OCI-LY7 (cell line): ENCODE measurements at regions not wholly inside any gene's neighbourhood (a gene's known extent, or its start where the extent isn't known, plus 50 kb on each side); places are given as distances from the start of the nearest gene placed in this dataset.

ENCODE experiments used
- EZH2phosphoT487 ChIP-seq: fragments of 200-600 bp; sonication (generic); IDR thresholded peaks from 2 replicates; pipeline ENCODE4 v1.6.1; 2018; ENCODE audit warnings: low read depth, borderline replicate concordance, mild to moderate bottlenecking, mixed run types, antibody characterized with exemption, low read length, moderate library complexity, mixed read lengths
- TF ChIP-seq, protein P1 (sequence below): fragments of 200-600 bp; sonication (generic); conservative IDR thresholded peaks from 2 replicates; pipeline ENCODE4 v1.5.1; 2014; ENCODE audit warnings: mild to moderate bottlenecking, antibody characterized with exemption, low read length, moderate library complexity, mixed read lengths

DNA sequence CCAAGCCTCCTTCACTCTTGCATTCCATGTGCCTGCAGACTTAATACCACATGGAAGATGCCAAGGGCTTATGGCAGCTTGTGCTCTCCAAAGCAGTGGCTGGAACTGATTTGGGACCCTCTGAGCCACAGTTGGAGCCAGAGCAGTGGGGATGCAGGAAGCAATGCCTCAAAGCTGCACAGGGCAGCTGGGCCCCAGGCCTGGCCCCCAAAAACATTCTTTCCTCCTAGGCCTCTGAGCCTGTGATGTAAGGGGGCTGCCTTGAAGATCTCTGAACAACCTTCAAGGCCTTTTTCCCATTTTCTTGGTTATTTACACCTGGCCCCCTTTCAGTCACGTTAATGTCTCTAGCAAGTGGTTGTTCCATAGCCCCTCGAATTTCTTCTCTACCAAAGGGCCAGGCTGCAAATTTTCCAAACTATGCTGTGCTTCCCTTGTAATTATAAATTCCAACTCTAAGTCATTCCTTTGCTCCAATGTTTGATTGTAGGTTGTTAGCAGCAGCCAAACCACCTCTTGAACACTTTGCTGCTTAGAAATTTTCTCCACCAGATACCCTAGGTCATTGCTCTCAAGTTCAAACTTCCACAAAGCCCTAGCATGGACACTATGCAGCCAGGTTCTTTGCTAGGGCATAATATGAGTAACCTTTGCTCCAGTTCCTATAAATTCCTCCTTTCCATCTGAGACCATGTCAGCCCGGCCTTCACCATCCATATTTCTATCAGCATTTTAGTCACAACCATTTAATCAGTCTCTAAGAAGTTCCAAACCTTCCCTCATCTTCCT lies 245.0 kb upstream of the RBBP8 start:
- TF ChIP-seq, protein P1, sequence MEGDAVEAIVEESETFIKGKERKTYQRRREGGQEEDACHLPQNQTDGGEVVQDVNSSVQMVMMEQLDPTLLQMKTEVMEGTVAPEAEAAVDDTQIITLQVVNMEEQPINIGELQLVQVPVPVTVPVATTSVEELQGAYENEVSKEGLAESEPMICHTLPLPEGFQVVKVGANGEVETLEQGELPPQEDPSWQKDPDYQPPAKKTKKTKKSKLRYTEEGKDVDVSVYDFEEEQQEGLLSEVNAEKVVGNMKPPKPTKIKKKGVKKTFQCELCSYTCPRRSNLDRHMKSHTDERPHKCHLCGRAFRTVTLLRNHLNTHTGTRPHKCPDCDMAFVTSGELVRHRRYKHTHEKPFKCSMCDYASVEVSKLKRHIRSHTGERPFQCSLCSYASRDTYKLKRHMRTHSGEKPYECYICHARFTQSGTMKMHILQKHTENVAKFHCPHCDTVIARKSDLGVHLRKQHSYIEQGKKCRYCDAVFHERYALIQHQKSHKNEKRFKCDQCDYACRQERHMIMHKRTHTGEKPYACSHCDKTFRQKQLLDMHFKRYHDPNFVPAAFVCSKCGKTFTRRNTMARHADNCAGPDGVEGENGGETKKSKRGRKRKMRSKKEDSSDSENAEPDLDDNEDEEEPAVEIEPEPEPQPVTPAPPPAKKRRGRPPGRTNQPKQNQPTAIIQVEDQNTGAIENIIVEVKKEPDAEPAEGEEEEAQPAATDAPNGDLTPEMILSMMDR, result no peak
- TF ChIP-seq EZH2phosphoT487, result no peak
